ENCODE measurements at regions not wholly inside any gene's neighbourhood (a gene's known extent, or its start where the extent isn't known, plus 50 kb on each side); places are given as distances from the start of the nearest gene placed in this dataset.
"Not testable (repeated sequence)": the region's sequence is repeated elsewhere in the genome, so short reads cannot be mapped to it uniquely, and the experiment has no call there.

DNA sequence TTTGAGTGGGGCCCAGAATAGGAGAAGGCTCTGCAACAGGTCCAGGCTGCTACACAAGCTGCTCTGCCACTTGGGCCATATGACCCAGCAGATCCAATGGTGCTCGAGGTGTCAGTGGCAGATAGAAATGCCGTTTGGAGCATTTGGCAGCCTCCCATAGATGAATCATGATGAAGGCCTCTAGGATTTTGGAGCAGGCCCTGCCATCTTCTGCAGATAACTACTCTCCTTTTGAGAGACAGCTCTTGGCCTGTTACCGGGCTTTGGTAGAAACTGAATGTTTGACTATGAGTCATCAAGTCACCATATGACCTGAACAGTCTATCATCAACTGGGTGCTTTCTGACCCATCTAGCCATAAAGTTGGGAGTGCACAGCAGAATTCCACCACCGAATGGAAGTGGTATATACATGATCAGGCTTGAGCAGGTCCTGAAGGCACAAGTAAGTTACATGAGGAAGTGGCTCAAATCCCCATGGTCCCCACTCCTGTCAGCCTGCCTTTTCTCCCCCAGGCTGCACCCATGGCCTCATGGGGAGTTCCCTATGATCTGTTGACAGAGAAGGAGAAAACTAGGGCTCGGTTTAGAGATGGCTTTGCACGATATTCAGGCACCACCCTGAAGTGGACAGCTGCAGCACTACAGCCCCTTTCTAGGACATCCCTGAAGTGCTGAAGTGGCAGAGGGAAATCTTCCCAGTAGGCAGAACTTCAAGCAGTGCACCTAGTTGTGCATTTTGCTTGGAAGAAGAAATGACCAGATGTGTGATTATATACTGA is 971.4 kb downstream of the MCTP2 start:
- no peak for DNase-seq

DNA sequence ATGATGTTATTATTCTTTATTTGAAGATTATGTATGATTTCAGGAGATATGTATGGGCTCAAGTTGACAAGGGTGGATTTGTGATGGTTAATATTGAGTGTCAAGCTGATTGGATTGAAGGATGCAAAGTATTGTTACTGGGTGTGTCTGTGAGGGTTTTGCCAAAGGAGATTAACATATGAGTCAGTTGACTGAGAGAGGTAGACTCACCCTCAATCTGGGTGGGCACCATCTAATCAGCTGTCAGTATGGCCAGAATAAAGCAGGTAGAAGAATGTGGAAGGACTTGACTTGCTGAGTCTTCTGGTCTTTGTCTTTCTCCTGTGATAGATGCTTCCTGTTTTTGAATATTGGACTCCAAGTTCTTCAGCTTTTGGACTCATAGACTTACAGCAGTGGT is 973.7 kb downstream of the MCTP2 start:
- DNase-seq = no peak

DNA sequence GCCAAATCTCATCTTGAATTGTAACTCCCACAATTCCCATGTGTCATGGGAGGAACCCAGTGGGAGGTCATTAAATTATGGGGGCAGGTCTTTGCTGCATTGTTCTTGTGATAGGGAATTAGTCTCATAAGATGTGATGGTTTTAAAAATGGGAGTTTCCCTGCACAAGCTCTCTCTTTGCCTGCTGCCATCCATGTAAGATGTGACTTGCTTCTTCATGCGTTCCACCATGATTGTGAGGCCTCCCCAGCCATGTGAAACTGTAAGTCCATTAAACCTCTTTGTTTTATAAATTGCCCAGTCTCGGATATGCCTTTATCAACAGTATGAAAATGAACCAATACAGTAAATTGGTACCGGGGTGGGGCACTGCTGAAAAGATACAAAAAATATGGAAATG is 974.5 kb downstream of the MCTP2 start:
- not testable (repeated sequence) for DNase-seq

DNA sequence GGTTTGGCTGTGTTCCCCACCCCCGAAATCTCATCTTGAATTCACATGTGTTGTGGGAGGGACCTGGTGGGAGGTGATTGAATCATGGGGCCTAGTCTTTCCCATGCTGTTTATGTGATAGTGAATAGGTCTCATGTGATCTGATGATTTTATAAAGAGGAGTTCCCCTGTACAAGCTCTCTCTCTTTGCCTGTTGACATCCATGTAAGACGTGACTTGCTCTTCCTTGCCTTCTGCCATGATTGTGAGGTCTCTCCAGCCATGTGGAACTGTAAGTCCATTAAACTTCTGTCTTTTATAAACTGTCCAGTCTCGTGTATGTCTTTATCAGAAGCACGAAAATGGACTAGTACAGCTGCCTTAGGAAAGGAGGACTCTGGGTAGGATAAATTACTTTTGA is 976.7 kb downstream of the MCTP2 start:
- DNase-seq = no peak

DNA sequence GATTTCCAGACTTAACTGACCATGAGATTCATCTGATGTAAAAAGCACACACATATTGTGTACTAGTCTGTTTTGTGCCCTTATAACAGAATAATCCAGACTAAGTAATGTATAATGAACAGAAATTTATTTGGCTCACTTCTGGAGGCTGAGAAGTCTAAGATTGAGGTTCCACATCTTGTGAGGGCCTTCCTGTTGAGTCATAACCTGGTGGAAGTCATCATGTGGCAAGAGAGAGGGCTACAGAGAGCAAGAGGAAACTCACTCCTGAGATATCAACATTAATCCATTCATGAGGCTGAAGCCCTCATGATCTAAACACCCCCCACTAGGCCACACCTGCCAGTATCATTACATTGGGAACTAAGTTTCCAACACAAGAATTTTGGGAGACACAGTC is 977.6 kb downstream of the MCTP2 start:
- no peak for DNase-seq

DNA sequence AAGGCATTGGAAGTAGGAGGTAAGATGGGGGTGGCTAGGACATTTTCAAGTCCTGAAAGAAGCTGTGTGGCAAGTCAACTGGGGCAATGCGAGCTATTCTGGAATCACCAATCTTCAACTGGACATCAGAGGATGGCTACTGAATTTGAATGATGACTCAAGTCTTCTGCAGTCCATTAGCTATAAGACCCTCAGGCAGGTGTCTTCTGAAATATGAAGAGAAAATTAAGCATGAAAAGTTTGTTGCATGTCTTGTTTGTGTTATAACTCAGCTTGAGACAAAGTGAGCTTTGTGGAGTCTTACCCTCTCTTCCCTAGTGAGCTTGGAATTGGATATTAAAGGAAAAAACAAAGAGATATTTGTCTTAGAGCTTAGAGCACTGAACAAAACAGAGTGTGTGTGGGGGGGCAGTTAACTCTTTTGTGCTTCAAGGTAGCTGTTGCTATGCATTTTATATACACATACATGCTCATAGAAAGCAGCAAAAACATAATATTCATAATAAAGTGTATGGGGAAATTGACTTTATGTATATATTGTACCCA is 979.1 kb downstream of the MCTP2 start:
- no peak for DNase-seq

DNA sequence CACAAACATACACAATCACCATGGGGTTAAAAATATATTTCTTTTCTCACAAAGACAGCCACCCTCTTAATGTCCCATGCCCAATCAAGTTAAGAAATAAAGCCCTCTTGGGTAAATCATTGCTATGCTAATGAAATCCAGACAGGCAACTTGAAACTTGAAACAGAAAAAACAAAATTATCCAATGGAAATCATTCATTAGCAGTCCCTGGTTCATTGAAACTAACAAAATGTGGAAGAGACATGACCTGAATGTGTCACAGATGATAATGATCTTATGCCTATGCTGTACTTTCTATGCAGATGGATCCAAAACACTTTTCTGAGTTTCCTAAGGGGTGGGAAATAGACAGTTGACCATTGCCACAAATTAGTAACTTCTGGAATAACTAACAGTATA is 983.7 kb downstream of the MCTP2 start:
- DNase-seq = no peak

DNA sequence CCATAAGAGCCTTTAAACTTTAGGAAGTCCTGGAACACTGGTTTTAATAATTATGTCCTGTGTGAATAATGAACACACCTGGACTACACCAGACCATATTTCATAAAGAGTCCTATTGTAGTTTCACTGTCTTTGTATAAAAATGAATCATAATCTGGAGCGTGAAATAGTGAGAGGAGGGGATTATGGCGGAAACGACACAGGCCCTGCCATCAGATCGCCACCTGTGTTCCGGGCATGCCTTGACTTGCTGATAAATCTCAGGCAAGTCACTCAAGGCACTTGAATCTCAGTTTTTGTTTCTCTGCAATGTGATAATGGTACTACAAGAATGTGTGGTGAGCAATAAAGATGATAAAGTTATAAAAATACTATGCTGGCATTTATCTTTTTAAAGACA is 995.5 kb downstream of the MCTP2 start:
- DNase-seq = no peak

DNA sequence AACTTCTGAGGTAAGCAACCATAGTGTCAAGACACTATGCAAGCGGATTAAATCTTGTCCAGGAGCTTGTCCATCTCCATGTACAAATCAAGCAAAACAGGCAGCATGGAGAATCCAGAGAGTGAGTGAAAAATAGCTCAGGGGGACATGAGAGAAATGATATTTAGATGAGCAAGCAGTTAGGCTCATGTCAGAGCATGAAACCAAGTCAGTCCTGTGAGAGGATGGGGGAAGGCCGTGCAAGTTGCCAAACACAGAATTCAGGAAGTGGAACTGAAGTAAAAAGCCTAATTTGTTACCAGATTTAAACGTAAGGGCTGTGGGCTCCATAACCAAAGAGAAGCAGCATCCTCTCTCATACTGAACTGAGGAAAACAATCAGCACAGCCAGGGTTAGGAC is 995.9 kb downstream of the MCTP2 start:
- DNase-seq = no peak

DNA sequence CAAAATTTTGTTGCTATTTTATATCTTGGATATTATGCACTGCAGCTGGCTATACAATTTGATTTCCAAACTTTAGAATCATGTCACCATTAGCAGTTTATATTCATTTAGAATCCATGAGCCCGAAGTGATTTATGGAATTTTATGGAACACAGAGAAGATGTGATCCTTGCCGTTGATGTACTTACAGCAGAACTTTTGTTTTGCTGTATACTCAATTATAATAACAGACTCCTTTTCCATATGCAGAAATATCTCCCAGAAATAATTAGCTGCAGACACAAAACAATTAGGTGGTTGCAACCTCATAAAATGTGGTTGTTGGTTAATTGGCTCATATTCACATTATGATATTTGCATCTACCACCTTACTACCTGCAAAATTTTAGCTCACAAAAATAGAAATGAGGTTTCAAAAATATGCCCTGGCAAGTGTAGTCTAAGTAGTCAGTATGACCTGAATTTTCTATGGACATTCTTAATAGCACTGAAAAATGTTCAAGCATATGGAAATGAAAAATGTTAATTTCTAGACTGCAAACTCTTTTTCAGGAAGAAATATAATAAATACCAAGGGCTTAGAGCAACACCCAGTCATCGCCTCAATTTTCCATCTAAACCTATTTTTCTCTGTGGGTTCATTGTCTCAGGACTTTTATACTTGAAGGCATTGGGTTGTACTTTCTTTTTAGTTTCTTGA is 997.6 kb downstream of the MCTP2 start:
- DNase-seq = no peak

DNA sequence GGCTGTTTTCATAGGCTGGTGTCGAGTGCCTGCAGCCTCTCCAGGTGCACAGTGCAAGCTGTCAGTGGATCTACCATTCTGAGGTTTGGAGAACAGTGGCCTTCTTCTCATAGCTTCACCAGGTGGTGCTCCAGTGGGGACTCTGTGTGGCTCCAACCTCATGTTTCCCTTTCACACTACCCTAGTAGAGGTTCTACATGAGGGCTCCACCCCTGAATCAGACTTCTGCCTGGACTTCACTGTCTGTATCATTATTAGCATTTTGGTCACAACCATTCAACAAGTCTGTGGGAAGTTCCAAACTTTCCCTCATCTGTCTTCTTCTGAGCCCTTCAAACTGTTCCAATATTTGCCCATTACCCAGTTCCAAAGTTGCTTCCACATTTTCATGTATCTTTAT is 1003.7 kb downstream of the MCTP2 start:
- DNase-seq = no peak

DNA sequence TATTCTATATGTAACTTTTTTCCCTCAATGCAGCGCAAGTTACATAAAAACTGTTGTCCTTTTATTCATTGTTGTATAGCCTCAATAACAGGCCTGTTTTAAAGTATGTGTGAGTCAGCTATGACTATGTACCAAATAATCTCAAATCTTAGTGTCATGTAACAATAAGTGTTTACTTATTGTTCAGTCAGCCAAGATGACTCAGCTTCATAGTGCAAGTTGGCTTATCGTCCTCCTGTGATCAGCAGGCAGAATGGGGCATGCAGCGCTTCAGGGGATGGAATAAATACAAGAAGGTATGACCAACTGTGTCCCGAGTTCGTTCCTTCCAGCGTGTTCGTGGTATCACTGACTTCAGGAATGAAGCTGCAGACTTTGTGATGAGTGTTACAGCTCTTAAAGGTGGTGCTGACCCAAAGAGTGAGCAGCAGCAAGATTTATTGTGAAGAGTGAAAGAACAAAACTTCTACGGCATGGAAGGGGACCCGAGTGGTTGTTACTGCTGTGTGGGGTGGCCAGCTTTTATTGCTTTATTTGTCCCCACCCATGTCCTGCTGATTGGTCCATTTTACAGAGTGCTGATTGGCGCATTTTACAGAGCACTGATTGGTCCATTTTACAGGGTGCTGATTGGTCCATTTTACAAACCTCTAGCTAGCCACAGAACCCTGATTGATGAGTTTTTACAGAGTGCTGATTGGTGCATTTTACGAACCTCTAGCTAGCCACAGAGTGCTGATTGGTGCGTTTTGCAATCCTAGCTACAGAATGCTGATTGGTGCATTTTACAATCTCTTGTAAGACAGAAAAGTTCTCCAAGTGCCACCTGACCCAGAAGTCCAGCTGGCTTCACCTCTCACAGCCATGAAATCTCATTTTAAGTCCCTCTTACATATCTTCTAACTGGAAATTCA is 1016.0 kb downstream of the MCTP2 start:
- no peak for DNase-seq

DNA sequence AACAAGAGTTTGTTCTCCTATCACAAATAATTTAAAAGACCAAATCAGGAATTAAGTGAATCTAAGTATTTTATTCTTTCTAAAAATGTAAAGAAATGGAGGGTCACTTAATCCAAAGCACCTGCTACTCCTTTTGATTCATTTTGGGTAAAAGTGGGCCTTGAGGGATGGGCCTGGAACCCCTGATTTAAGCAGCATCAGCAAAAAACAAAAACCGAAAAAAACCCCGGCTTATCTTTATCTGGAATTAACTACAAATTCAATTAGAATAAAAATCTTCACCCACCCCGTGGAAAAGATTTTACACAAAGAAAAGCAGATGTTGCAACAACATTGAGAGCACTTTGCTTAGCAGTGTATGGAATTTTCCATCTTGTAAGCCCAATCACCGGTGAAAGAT is 1018.2 kb downstream of the MCTP2 start:
- DNase-seq = no peak

DNA sequence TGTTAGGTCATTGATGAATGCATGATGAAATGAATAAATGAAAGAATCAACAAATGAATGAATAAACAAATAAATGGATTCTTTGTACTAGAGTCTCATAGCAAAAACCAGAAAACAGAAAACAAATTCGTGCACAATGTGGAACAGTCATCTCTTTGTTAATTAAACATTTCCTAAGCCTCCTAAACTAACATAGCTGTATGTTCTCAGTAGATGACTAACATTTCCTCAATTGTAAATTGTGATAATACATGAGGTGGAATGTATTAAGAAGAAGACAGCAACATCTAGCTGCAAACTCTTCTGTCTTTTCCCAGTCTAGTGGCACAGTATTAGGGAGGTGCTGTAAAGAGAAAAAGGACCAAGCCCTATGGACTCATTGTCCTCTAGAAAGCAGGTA is 1021.0 kb downstream of the MCTP2 start:
- no peak for DNase-seq

DNA sequence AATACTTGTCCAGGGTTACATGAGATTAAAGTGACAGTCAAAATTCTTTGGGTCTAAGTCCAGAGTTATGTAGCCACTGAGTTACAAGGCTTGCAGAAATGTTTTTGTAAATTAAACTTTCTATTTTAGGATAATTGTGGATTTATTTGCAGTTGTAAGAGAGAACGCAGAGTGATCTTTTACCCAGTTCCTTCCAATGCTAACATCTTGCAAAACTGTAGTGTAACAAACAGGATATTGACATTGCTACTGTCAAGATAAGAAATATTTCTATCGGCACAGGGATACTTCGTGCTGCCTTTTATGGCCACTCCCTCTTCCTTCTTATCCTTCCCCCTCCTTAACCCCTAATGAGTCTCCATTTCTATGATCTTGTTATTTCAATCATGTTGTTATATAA is 1022.9 kb downstream of the MCTP2 start:
- DNase-seq = no peak

DNA sequence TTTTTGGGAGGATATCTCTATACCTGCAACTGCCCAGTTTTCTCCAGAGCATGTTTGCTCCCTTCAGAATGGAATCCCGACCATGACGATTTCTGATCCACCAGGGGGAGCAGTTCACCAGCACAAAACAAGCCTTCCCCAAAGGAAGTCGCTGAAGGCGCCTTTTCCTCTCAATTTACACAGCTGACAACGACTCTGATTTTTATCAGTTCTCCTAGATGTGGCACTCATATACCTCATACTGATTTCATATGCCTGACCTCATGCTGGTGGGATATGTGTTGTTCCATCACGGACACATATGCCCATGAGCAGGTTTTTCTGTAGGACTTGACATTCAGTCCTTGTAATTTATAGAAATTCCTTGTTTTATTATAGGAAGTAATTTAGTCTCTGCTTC is 1028.2 kb downstream of the MCTP2 start:
- peak; percentile 76 for DNase-seq

DNA sequence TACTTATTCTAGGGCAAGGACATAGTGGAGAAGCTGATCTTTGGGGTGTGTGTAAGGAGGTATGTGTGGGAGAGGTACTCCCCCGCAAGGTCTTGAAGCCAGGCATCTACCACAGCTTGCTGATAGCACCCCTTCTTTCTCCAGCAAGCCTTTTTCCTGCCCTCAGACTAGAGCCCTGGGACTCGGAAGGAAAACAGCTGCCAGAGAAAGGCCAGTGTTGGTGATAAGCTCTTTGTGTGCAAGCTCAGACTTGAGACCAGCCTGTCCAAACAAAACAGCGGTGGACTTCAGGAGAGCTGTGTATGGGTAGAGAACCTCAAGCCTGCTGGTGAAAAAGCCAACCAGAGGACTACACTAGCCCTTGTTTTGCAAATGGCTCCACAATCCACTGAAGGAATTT is 1028.6 kb downstream of the MCTP2 start:
- DNase-seq = no peak

DNA sequence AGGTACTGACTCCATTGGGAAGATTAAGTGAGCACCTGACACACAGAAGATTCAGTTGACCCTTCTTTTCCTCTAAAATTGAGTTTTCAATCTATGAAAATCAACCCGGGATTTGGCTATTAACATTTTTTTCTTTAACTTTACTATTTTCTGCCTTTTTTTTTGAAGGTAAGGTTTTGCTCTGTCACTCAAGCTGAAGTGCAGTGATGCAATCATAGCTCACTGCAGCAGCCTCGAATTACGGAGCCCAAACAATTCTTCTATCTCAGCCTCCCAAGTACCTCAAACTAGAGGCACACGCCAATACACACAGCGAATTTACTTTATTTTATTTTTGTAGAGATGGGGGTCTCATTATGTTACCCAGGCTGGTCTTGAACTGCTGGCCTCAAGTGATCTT is 1029.5 kb downstream of the MCTP2 start:
- DNase-seq = no peak

DNA sequence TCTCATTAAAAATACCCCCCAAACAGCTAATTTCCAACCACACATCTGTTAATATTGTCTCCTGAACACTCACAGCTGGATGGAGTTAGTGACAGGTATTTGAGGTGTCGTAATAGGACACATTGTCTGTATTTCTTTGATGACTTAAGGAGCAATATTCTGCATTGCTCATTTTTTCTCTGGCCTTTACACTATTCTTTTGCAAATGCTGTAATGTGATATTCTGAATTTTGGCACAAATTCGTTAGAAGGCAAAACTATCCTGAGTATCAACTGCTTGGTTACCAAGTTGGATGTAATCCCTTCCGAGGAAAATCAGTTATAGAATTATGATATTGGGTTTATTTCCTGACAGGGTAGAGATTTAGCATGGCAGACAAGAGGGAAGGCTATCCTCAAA is 1030.2 kb downstream of the MCTP2 start:
- DNase-seq = no peak

DNA sequence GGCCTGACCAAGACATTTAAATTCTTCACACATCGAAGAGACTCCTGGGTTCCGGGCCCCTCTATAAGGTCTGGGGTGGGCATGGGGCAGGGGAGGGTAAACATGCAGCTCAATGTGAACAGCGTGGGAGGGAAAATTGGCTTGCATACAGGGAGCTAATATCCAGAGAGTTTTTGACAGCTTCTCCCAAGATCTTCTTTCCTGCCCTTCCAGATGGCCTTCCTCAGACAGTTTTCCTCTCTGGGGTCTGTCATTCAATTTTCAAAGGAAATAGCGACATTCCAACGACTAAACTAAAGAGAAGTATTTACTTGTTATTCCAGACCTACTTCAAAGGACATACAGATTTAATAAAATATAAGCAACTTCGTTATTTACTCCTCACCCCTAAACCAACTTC is 1030.6 kb downstream of the MCTP2 start:
- no peak for DNase-seq

DNA sequence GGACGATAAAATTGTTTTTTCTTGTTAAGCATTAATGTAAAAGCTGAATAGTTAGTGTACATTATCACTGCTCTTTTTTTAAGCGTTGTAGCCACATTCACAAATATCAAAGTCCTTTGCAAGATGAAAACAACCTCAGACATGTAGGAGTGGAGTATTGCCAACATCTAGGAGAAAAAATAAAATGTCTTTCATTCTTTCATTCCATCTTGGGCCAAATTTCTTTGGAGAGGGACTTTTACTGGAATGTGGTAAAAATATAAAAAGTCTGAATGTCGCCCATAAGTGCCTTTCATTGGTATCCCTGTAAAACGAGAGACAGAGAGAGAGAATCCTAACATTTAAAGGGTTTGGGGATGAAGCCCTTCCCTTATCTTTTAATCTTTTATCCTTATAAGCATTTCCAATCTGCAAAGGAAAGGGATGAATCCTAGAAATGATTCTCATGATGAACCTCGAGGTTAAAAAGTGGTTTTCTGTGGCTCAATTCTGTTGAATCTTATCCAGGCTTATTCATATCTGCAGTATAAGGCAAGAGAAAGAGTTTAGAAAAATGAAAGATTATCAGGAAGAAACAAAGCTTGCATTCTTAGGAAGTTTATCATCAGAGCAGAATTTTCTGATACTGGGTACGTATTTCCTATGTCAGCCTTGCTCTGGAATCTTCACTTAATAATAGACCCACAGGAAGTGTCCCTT is 1031.7 kb downstream of the MCTP2 start:
- DNase-seq = no peak

DNA sequence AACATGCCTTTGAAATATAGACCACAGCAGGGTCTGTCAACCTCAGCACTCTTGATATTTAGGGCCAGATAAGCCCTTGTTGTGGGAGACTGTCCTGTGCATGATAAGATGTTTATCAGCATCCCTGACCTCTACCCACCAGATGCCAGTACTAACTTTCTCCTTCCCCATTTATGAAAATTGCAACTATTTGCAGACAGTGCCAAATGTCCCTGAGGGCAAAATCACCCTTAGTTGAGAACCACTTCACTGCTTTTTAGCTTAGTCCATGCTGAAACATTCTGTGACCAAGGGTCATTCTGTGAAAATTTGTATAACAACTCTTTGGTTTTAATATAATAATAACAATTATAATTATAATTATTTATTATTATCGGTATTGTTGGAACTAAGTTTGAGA is 1032.4 kb downstream of the MCTP2 start:
- peak; percentile 55 for DNase-seq
